ENCODE measurements at regions not wholly inside any gene's neighbourhood (a gene's known extent, or its start where the extent isn't known, plus 50 kb on each side); places are given as distances from the start of the nearest gene placed in this dataset.

- Histone ChIP-seq H3K27me3 (replicated peaks in 1 of 2; ENCODE audit: control insufficient read depth in 2 of 2, insufficient read depth in 2 of 2, low read length in 1 of 2) (no peaks in the 10 kb centered on the region), H3K9ac (ENCODE audit: control insufficient read depth, insufficient read depth, low read length) (no peak overlapping the region), H3K36me3 (ENCODE audit: control insufficient read depth in 2 of 2, insufficient read depth in 2 of 2, low read length in 1 of 2) (no peaks in the 10 kb centered on the region), H3K79me2 (ENCODE audit: control insufficient read depth, insufficient read depth, low read length) (no peaks in the 10 kb centered on the region), H3K27ac (ENCODE audit: control insufficient read depth, insufficient read depth) (no peak overlapping the region), H3K4me2 (ENCODE audit: control insufficient read depth, insufficient read depth) (no peak overlapping the region), H3K4me3 (no peak overlapping the region), H4K20me1 (ENCODE audit: control insufficient read depth, insufficient read depth) (no peaks in the 10 kb centered on the region), H2AFZ (ENCODE audit: control insufficient read depth, low read depth, low read length) (no peak overlapping the region), H3K9me3 (replicated peaks; ENCODE audit: control insufficient read depth, insufficient read depth, low read length) (no peaks in the 10 kb centered on the region), H3K4me1 (ENCODE audit: control insufficient read depth, insufficient read depth, low read length) (peaks cover 14% of the 10 kb centered on the region)
- SMC1A ChIA-PET (ENCODE audit: uncharacterized antibody, unreplicated experiment), result interaction anchor here (1.1 to 2.6 kb wide), 3 partner anchors 9 to 25 kb away, joined by 3 to 18 read pairs (median 4); no protein-coding TSS in a partner anchor
- POLR2A ChIA-PET, result interaction anchor here (1.0 to 1.4 kb wide), 2 partner anchors 12 to 27 kb away, joined by 3 read pairs; no protein-coding TSS in a partner anchor
- WGBS (ENCODE audit: insufficient coverage, insufficient replicate concordance, low lambda C conversion rate, missing lambda C conversion rate), result 7% methylated on average over 6 of the region's 6 CpGs
- in situ Hi-C loops (cut with MboI), result no loop called here
- no TSS peak for BruUV-seq (replicated peaks)
- intact Hi-C loops (cut with micrococcal nuclease; ENCODE audit: unreplicated experiment), result no loop called here
- DNase-seq (ENCODE audit: low read depth, low spot score) (no peak), ATAC-seq (no peak), FAIRE-seq (no peak)
- TF ChIP-seq YBX1 (IDR thresholded peaks at IDR 0.05) (no peak), MTA3 (IDR thresholded peaks at IDR 0.05; ENCODE audit: borderline replicate concordance, low read length) (no peak), IKZF2 (IDR thresholded peaks at IDR 0.05) (no peak), NKRF (conservative IDR thresholded peaks at IDR 0.05) (no peak), HSF1 (IDR thresholded peaks at IDR 0.05; ENCODE audit: low read depth, low read length) (no peak), STAT3 (IDR thresholded peaks at IDR 0.05; ENCODE audit: low read depth, low read length) (no peak), NR2C2 (IDR thresholded peaks at IDR 0.05; ENCODE audit: borderline replicate concordance, control insufficient read depth, insufficient read length, low read depth) (no peak), MEF2B (IDR thresholded peaks at IDR 0.05; ENCODE audit: partially characterized antibody, poor library complexity, severe bottlenecking) (no peak), TARDBP (IDR thresholded peaks at IDR 0.05; ENCODE audit: borderline replicate concordance) (no peak)
- CTCF ChIA-PET, result interaction anchor here (2.1 kb wide), 1 partner anchor 26 kb away, joined by 7 read pairs; no protein-coding TSS in a partner anchor
- RAD21 ChIA-PET (ENCODE audit: unreplicated experiment), result interaction anchor here (1.6 kb wide), 1 partner anchor 20 kb away, joined by 6 read pairs; no protein-coding TSS in a partner anchor
Measured at GRCh38 chr6:44053106-44053756, 74.0 kb downstream of the MRPL14 start.
